PC-9 (cell line): ENCODE measurements at regions not wholly inside any gene's neighbourhood (a gene's known extent, or its start where the extent isn't known, plus 50 kb on each side); places are given as distances from the start of the nearest gene placed in this dataset.

Source experiments
- BruUV-seq: library from RNA; stranded (reverse); fragments of 400-500 nt; replicated peaks from 2 replicates; lab custom pipeline; 2021; lab: Mats Ljungman, UMichigan
- CTCF ChIA-PET: fragments of 300-600 bp; sonication (Branson Sonifier 250); formaldehyde crosslinking; loops from one replicate; lab custom pipeline; 2022; ENCODE audit warnings: antibody characterized with exemption; lab: Charles Lee
- POLR2A ChIA-PET: fragments of 300-600 bp; sonication (Branson Sonifier 250); formaldehyde crosslinking; loops from one replicate; lab custom pipeline; 2022; ENCODE audit warnings: antibody characterized with exemption; ENCODE audit not compliant: unreplicated experiment; lab: Charles Lee
- DNase-seq, 2 experiments: peaks; one replicate each; pipeline versions ENCODE4 v3.0.0 to v3.0.0-alpha.2; 2015 to 2022; ENCODE audit warnings: mixed read lengths in 1 of 2
- H2AFZ ChIP-seq: fragments of 200-600 bp; sonication (generic); 2 replicates; pipeline ENCODE4 v1.8.1; 2017; ENCODE audit warnings: antibody characterized with exemption
- H3F3A ChIP-seq: fragments of 200-600 bp; sonication (generic); 2 replicates; pipeline ENCODE4 v1.8.1; 2017; ENCODE audit warnings: antibody characterized with exemption, mild to moderate bottlenecking, low read depth; ENCODE audit not compliant: insufficient read depth
- H3K27ac ChIP-seq: fragments of 200-600 bp; sonication (generic); 2 replicates; pipeline ENCODE4 v1.6.1; 2016; ENCODE audit warnings: mixed run types
- H3K27me3 ChIP-seq: fragments of 200-600 bp; sonication (generic); 2 replicates; pipeline ENCODE4 v1.6.1; 2016; ENCODE audit warnings: low read depth, mixed run types; ENCODE audit not compliant: insufficient read depth
- H3K36me3 ChIP-seq: fragments of 200-600 bp; sonication (generic); 2 replicates; pipeline ENCODE4 v1.6.1; 2016; ENCODE audit warnings: low read depth, mixed run types
- H3K4me1 ChIP-seq: fragments of 200-600 bp; sonication (generic); replicated peaks from 2 replicates; pipeline ENCODE4 v1.6.1; 2016; ENCODE audit warnings: mixed run types; ENCODE audit not compliant: insufficient read depth
- H3K4me2 ChIP-seq: fragments of 200-600 bp; sonication (generic); 2 replicates; pipeline ENCODE4 v1.6.1; 2017; ENCODE audit warnings: mixed run types
- H3K4me3 ChIP-seq: fragments of 200-600 bp; sonication (generic); 2 replicates; pipeline ENCODE4 v1.6.1; 2016; ENCODE audit warnings: mixed run types
- H3K79me2 ChIP-seq: fragments of 200-600 bp; sonication (generic); 2 replicates; pipeline ENCODE4 v1.6.1; 2017; ENCODE audit warnings: low read depth, mixed run types
- H3K9me2 ChIP-seq: fragments of 200-600 bp; sonication (generic); 2 replicates; pipeline ENCODE4 v1.8.1; 2017; ENCODE audit warnings: mild to moderate bottlenecking; ENCODE audit not compliant: insufficient read depth
- H3K9me3 ChIP-seq: fragments of 200-600 bp; sonication (generic); 2 replicates; pipeline ENCODE4 v1.8.1; 2016; ENCODE audit warnings: low read depth; ENCODE audit not compliant: insufficient read depth
- H4K20me1 ChIP-seq: fragments of 200-600 bp; sonication (generic); 2 replicates; pipeline ENCODE4 v1.8.1; 2017; ENCODE audit not compliant: insufficient read depth
- CTCF ChIP-seq: fragments of 200-600 bp; sonication (generic); conservative IDR thresholded peaks from 2 replicates; pipeline ENCODE4 v1.6.1; 2017; ENCODE audit warnings: mixed run types, antibody characterized with exemption, mild to moderate bottlenecking, moderate library complexity
- EZH2 ChIP-seq: fragments of 200-600 bp; sonication (generic); IDR thresholded peaks from 2 replicates; pipeline ENCODE4 v1.8.0; 2017; ENCODE audit warnings: antibody characterized with exemption, low read depth
- intact Hi-C: fragments of 100-400 bp; cut with micrococcal nuclease; formaldehyde crosslinking; loops from one replicate; pipeline ENCODE4 v1.10.0; 2022; ENCODE audit not compliant: unreplicated experiment

DNA sequence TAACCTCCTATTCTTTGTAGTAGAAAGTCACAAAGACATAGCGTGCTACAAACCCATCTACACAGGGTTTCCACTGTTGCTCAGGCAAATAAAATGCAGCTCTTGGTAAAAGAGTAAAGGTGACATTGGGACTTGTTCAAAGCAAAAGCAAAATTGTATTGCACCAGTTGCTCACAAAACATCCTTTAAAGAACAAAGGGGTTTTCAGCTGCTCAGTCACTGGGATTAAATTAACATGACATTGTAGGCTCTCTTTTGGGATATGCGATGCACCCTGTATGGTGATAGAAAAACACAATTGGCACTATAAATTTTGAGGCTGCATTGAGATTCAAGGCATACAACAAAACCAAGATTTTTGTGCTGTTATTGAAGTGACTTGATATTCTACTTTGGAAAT, 447.3 kb upstream of the CNTN3 start:
- H3K27me3 ChIP-seq, result 0 out of 2 replicates have a peak, but pooled peaks cover 3% of the 10 kb centered on the region
- TF ChIP-seq CTCF (no peak), EZH2 (no peak)
- no peaks in the 10 kb centered on the region for H3K9me2 ChIP-seq
- intact Hi-C loops, result no loop called here
- H3F3A ChIP-seq, result no peaks in the 10 kb centered on the region
- no peak overlapping the region for H2AFZ ChIP-seq
- no peak overlapping the region for H3K27ac ChIP-seq
- no peaks in the 10 kb centered on the region for H3K9me3 ChIP-seq
- DNase-seq, result no peak
- ChIA-PET POLR2A (no interaction called here), CTCF (no interaction called here)
- no TSS peak for BruUV-seq
- H3K4me1 ChIP-seq, result no peaks in the 10 kb centered on the region
- H3K4me3 ChIP-seq, result no peak overlapping the region
- no peak overlapping the region for H3K4me2 ChIP-seq
- no peaks in the 10 kb centered on the region for H3K79me2 ChIP-seq
- H4K20me1 ChIP-seq, result no peaks in the 10 kb centered on the region
- no peaks in the 10 kb centered on the region for H3K36me3 ChIP-seq

DNA sequence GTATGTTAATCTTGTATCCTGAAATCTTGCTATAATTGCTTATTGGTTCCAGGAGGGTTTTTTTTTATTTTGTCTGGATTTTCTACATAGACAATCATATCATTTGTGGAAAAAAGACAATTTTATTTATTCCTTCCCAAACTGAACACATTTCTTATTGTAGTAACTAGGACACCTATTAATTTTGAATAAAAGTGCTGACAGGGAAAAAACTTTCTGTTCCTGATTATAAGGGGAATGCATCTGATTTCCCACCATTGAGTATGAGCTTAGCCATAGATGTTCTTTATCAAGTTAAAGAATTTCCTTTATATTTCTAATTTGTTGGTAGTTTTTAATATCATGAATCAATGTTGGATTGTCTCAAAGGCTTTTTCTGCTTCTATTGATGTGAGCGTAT, 460.7 kb upstream of the CNTN3 start:
- intact Hi-C loops, result no loop called here
- POLR2A ChIA-PET, result no interaction called here
- no TSS peak for BruUV-seq

GRCh38 chr3:75076481-75076880, 462.0 kb upstream of the CNTN3 start:
- no TSS peak for BruUV-seq
- H3K27ac ChIP-seq, result no peak overlapping the region
- no peak overlapping the region for H3K4me3 ChIP-seq
- TF ChIP-seq EZH2, result no peak
- TF ChIP-seq CTCF, result no peak
- no peaks in the 10 kb centered on the region for H3K9me2 ChIP-seq
- no peaks in the 10 kb centered on the region for H3K9me3 ChIP-seq
- no peak overlapping the region for H2AFZ ChIP-seq
- no peaks in the 10 kb centered on the region for H3K79me2 ChIP-seq
- ChIA-PET CTCF (no interaction called here), POLR2A (no interaction called here)
- no peaks in the 10 kb centered on the region for H3F3A ChIP-seq
- H3K27me3 ChIP-seq, result no peaks in the 10 kb centered on the region
- no peaks in the 10 kb centered on the region for H3K36me3 ChIP-seq
- no peaks in the 10 kb centered on the region for H3K4me1 ChIP-seq
- DNase-seq, result no peak
- H4K20me1 ChIP-seq, result no peaks in the 10 kb centered on the region
- H3K4me2 ChIP-seq, result no peak overlapping the region
- intact Hi-C loops, result no loop called here

More for the DNA sequence above, 460.7 kb upstream of the CNTN3 start:
- Histone ChIP-seq H3F3A (no peaks in the 10 kb centered on the region), H3K4me3 (no peak overlapping the region), H3K27me3 (no peaks in the 10 kb centered on the region), H3K27ac (no peak overlapping the region), H3K9me2 (no peaks in the 10 kb centered on the region), H3K4me1 (no peaks in the 10 kb centered on the region), H3K36me3 (no peaks in the 10 kb centered on the region), H4K20me1 (no peaks in the 10 kb centered on the region), H3K9me3 (no peaks in the 10 kb centered on the region), H2AFZ (no peak overlapping the region), H3K4me2 (no peak overlapping the region), H3K79me2 (no peaks in the 10 kb centered on the region)
- no peak for DNase-seq
- TF ChIP-seq CTCF (no peak), EZH2 (no peak)
- CTCF ChIA-PET, result no interaction called here
